ENCODE measurements at regions not wholly inside any gene's neighbourhood (a gene's known extent, or its start where the extent isn't known, plus 50 kb on each side); places are given as distances from the start of the nearest gene placed in this dataset.
"Not testable (repeated sequence)": the region's sequence is repeated elsewhere in the genome, so short reads cannot be mapped to it uniquely, and the experiment has no call there.

DNA sequence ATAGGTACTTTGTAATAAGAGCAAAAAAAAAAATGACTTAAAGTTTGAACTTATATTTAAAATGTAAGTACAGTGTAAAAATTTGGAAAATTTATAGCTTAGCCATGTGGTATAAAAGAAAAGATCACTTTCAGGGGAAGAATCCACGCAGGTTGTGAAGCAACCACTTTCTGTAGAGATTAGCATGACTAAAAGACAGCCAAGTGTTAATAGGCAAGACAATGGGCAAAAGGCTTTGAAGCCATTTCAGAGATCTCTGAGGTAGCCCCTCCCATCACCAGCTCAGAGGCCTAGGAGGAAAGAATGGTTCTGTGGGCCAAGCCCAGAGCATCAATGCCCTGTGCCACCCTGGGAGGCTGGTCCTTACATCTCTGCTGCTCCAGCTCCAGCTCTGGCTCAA lies 346.3 kb upstream of the CHD1 start:
- no peak for DNase-seq

GRCh38 chr5:99272576-99272975 lies 343.8 kb upstream of the CHD1 start:
- no peak for DNase-seq

DNA sequence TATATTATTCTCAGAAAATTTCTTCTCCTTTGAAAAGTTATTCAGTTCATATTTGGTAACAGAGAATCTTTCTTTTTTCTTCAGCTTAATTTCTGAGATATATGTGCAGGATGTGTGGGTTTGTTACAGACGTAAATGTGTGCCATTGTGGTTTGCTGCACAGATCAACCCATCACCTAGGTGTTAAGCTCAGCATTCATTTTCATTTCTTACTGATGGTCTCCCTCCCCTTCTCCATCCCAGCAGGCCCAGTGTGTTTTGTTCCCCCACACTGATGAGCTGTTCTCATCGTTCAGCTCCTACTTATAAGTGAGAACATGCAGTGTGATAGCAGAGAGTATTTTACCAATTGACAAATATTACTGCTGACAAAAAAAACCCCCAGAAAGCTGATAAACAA lies 330.0 kb upstream of the CHD1 start:
- DNase-seq = no peak

DNA sequence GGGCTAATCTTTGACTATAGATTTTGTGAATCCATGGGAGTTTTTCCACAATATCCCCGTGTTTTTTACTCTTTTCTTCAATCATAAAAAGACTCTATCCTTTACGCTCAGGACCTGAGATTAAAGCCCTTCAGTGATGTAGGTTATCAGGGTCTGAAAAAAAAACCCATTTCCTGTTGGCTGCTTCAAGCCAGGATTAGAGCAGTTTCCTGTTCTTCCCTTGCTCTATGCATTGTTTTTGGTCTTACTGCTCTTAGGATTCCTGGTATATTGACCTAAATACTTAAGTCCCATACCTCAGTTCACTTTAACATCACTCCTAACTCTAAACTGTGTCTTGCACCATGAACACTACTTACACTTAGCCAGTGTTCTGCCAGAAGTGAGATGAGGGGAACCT lies 319.3 kb upstream of the CHD1 start:
- DNase-seq = no peak

GRCh38 chr5:99247346-99247745 lies 318.5 kb upstream of the CHD1 start:
- DNase-seq = no peak

DNA sequence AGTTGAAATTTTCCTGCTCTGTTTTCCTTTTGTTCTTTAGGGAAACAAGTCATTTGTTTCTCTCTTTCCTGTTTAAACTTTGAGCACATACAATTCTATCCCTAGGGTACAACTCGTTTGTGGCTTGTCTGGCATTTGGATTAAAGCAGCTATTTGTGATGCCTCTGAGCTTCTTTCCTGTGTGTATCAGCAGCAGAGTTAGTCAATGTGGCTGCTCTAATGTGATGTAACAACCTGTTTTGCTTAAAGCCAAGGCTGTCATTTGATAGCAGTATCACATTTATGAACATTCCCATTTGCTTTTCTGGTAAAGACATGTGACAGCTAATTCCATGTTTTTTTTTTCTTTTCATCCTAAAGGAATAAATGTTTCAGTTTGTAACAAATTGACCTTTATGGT lies 314.3 kb upstream of the CHD1 start:
- DNase-seq = no peak

GRCh38 chr5:99239826-99240360 lies 311.1 kb upstream of the CHD1 start:
- DNase-seq = no peak

- DNase-seq = no peak
Observed at GRCh38 chr5:99191206-99191745, 262.5 kb upstream of the CHD1 start.

DNA sequence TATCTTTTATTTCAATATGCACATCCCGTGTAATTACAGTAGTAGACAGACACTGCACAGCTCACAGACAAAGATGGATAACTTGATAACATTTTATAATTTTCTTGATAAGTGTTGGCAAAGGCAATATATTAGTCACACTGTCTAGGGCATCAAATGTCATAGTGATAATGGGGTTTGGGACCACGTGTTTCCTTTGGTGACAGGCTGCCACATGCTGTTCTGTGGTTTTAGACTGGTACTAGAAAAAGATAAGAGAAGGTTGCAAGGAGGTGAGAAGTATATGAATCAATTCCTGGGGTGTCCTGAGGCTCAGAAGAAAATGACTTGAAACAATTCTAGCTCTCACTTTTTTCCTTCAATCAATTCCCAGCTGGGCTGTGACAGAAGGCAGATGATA lies 258.8 kb upstream of the CHD1 start:
- no peak for DNase-seq

GRCh38 chr5:99179206-99179605 lies 250.4 kb upstream of the CHD1 start:
- no peak for DNase-seq

DNA sequence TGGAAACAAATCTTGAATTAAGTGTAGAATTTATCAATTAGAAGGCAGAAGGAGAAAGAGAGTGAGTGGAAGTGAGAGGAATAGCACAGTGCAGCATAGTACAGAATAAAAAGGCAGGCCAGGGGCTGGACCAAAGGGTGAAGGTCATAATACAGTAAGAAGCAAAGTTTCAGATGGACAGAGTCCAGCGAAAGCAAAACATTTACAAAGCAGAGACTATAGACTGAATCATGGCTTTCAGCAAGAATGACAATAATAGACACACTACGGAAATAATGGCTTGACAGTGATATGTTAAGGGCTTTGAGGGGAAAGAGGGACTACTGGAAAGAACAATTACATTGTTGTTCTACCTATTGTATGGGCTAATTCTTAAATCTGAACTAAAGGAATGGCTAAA lies 249.0 kb upstream of the CHD1 start:
- DNase-seq = no peak

- no peak for DNase-seq
Observed at GRCh38 chr5:99176186-99176585, 247.4 kb upstream of the CHD1 start.

- DNase-seq = no peak
Observed at GRCh38 chr5:99169309-99169708, 240.5 kb upstream of the CHD1 start.

DNA sequence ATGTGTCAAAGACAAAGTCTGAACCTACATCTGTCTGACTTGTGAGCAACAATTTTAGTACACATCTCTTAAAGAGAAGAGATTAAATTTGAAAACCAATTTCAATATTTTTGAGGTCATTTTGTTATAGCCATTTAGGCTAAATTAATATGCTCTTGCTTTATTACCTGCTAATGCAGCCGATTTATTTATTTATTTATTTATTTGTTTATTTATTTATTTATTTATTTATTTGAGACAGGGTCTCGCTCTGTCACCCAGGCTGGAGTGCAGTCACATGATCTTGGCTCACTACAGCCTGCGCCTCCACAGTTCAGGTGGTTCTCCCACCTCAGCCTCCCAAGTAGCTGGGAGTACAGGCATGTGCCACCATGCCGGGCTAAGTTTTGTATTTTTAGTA lies 232.7 kb upstream of the CHD1 start:
- DNase-seq = not testable (repeated sequence)

- no peak for DNase-seq
Observed at GRCh38 chr5:99156688-99157087, 227.9 kb upstream of the CHD1 start.

DNA sequence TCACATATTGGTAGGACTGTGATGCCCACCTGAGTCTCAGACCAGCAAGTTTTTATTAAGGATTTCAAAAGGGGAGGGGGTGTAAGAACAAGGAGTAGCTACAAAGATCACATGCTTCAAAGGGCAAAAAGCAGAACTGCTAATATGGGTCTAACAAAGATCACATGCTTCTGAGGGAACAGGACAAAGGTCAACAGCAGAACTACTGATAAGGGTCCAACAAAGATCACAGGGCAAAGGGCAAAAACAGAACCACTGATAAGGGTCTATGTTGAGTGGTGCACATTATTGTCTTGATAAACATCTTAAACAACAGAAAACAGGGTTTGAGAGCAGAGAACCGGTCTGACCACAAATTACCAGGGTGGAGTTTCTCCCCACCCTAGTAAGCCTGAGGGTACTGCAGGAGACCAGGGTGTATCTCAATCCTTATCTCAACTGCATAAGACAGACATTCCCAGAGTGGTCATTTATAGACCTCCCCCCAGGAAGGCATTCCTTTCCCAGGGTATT lies 214.5 kb upstream of the CHD1 start:
- not testable (repeated sequence) for DNase-seq

GRCh38 chr5:99141534-99142128 lies 212.8 kb upstream of the CHD1 start:
- DNase-seq = no peak

DNA sequence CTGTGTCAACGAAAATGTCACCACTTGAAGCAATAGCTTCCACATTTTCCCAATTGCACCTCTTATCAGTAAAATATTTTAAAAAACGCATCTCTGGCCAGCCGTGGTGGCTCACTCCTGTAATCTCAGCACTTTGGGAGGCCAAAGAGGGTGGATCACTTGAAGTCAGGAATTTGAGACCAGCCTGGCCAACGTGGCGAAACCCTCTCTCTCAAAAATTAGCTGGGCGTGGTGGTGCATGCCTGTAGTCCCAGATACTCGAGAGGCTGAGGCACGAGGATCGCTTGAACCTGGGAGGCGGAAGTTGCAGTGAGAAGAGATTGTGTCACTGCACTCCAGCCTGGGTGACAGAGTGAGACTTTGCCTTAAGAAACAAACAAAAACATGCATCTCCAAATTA lies 210.1 kb upstream of the CHD1 start:
- DNase-seq = no peak

- no peak for DNase-seq
Observed at GRCh38 chr5:99133921-99134320, 205.1 kb upstream of the CHD1 start.

- DNase-seq = no peak
Observed at GRCh38 chr5:99129768-99130501, 201.1 kb upstream of the CHD1 start.

DNA sequence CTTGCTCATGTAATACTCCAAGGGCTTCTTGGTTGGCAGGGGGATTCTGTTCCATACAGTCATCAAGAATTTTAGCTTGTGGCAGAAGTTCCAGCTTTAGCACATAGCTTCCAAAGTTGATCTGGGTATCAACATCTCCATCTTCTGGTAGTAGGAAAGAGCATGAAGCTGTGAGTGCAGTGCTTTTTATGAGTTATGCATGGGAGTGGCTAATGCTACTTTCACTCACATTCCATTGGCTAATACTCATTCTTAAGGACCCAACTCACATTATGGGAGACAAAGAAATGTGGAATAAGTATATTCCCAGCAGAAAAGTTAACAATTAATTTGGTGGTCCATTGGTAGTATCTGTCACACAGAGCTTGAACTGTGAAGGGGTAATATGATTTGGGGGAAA lies 194.2 kb upstream of the CHD1 start:
- DNase-seq = no peak

GRCh38 chr5:99119326-99119725 lies 190.5 kb upstream of the CHD1 start:
- no peak for DNase-seq

- DNase-seq = no peak
Observed at GRCh38 chr5:99116526-99116925, 187.7 kb upstream of the CHD1 start.

DNA sequence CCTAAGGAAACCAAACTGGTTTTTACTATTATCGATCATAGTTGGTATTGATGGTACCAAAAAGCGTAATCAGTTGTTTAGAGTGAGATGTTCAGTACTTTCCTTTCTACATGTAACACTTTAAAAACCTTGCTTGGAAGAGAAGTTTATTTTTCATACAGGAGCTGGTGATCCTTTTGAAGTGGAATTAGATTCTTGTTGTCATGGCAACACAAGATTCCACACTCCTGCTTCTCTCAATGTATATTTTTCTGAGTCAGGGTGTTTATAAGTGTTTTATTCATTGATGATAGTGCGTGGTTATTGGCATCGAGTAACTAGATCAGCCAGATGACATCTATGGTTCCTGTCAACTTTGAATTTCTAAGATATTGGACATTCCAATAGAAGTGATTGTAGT lies 181.1 kb upstream of the CHD1 start:
- DNase-seq = no peak
